SK-N-SH treated with all-trans-retinoic acid at 6 μM for 48 hours (cell line): ENCODE measurements at regions not wholly inside any gene's neighbourhood (a gene's known extent, or its start where the extent isn't known, plus 50 kb on each side); places are given as distances from the start of the nearest gene placed in this dataset.

Experiments
- ATAC-seq: fragments of 200-7000 bp; cut with Tn5 transposase; 3 replicates; pipeline ENCODE4 v1.9.1; 2020; ENCODE audit warnings: mild to moderate bottlenecking, moderate library complexity
- ARNTL ChIP-seq: fragments of 450-650 bp; formaldehyde crosslinking; IDR thresholded peaks from 2 replicates; pipeline ENCODE4 v1.5.0; 2020; ENCODE audit warnings: low read depth, mild to moderate bottlenecking, moderate library complexity, borderline replicate concordance
- BACH2 ChIP-seq: fragments of 250-450 bp; sonication (Bioruptor Pico); IDR thresholded peaks from 2 replicates; pipeline ENCODE4 v1.9.0; 2021; ENCODE audit warnings: mild to moderate bottlenecking, borderline replicate concordance
- CSDC2 ChIP-seq: fragments of 250-450 bp; sonication (Bioruptor Pico); IDR thresholded peaks from 2 replicates; pipeline ENCODE4 v1.5.0; 2020; ENCODE audit warnings: mild to moderate bottlenecking, moderate library complexity
- ESRRG ChIP-seq: fragments of 250-450 bp; sonication (Bioruptor Pico); IDR thresholded peaks from 2 replicates; pipeline ENCODE4 v1.6.1; 2021; ENCODE audit warnings: mild to moderate bottlenecking
- GLIS3 ChIP-seq: fragments of 250-450 bp; sonication (Bioruptor Pico); IDR thresholded peaks from 2 replicates; pipeline ENCODE4 v1.5.0; 2020; ENCODE audit warnings: mild to moderate bottlenecking, moderate library complexity
- ISL1 ChIP-seq: fragments of 250-450 bp; sonication (Bioruptor Pico); IDR thresholded peaks from 2 replicates; pipeline ENCODE4 v2.1.2; 2022; ENCODE audit warnings: mild to moderate bottlenecking, moderate library complexity
- OSR1 ChIP-seq: fragments of 250-450 bp; sonication (Bioruptor Pico); IDR thresholded peaks from 2 replicates; pipeline ENCODE4 v1.8.0; 2022; ENCODE audit warnings: moderate library complexity, mild to moderate bottlenecking, inconsistent platforms
- PPARA ChIP-seq: fragments of 250-450 bp; sonication (Bioruptor Pico); IDR thresholded peaks from 2 replicates; pipeline ENCODE4 v1.5.0; 2020; ENCODE audit warnings: mild to moderate bottlenecking, borderline replicate concordance
- SNAI2 ChIP-seq: fragments of 250-450 bp; sonication (Bioruptor Pico); IDR thresholded peaks from 2 replicates; pipeline ENCODE4 v1.5.0; 2020; ENCODE audit warnings: mild to moderate bottlenecking, moderate library complexity
- TCF4 ChIP-seq: fragments of 250-450 bp; sonication (Bioruptor Pico); IDR thresholded peaks from 2 replicates; pipeline ENCODE4 v1.8.0; 2021; ENCODE audit warnings: mild to moderate bottlenecking, moderate library complexity, borderline replicate concordance
- TOX ChIP-seq: fragments of 250-450 bp; sonication (Bioruptor Pico); IDR thresholded peaks from 2 replicates; pipeline ENCODE4 v1.8.0; 2021; ENCODE audit warnings: mild to moderate bottlenecking, moderate library complexity, borderline replicate concordance
- ZFP3 ChIP-seq: fragments of 250-450 bp; sonication (Bioruptor Pico); IDR thresholded peaks from 2 replicates; pipeline ENCODE4 v1.5.0; 2020; ENCODE audit warnings: mild to moderate bottlenecking, moderate library complexity
- ZNF565 ChIP-seq: fragments of 450-650 bp; formaldehyde crosslinking; conservative IDR thresholded peaks from 2 replicates; pipeline ENCODE4 v1.5.0; 2020; ENCODE audit warnings: low read depth, mild to moderate bottlenecking, moderate library complexity
- ZNF70 ChIP-seq: fragments of 450-650 bp; formaldehyde crosslinking; IDR thresholded peaks from 2 replicates; pipeline ENCODE4 v1.5.0; 2020; ENCODE audit warnings: mild to moderate bottlenecking, moderate library complexity
- ZNF8 ChIP-seq: fragments of 450-650 bp; formaldehyde crosslinking; IDR thresholded peaks from 2 replicates; pipeline ENCODE4 v1.5.0; 2020; ENCODE audit warnings: mild to moderate bottlenecking, moderate library complexity
- TF ChIP-seq, protein P1 (sequence below): fragments of 250-450 bp; sonication (Bioruptor Pico); IDR thresholded peaks from 2 replicates; pipeline ENCODE4 v1.5.1; 2021; ENCODE audit warnings: mild to moderate bottlenecking, moderate library complexity
- TF ChIP-seq, protein P2 (sequence below): fragments of 250-450 bp; sonication (Bioruptor Pico); IDR thresholded peaks from 2 replicates; pipeline ENCODE4 v1.5.0; 2020; ENCODE audit warnings: mild to moderate bottlenecking, moderate library complexity
- TF ChIP-seq, protein P3 (sequence below): fragments of 250-450 bp; sonication (Bioruptor Pico); IDR thresholded peaks from 2 replicates; pipeline ENCODE4 v1.8.0; 2021; ENCODE audit warnings: low read depth, mild to moderate bottlenecking, moderate library complexity, borderline replicate concordance

DNA sequence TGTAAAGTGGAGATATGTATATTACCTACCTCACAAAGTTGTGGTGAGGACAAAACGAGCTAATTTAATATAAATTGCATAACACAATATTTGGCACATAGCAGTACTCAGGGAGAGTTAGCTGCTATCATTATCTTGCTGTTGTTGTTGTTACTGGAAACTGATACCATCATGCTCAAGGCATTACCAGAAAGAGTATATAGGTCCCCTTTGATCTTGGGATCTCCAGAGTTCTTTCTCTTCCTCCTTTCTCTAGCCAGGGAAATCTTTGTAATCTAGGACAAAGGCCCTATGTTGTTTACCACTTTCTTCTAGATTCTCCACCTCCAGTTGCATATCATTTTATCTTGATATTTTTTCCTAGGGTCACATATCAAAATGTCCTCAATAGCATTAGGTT lies 114.8 kb upstream of the RASA1 start (continued):
- TF ChIP-seq BACH2, result no peak
- TF ChIP-seq, all 23 proteins: peak for 0

DNA sequence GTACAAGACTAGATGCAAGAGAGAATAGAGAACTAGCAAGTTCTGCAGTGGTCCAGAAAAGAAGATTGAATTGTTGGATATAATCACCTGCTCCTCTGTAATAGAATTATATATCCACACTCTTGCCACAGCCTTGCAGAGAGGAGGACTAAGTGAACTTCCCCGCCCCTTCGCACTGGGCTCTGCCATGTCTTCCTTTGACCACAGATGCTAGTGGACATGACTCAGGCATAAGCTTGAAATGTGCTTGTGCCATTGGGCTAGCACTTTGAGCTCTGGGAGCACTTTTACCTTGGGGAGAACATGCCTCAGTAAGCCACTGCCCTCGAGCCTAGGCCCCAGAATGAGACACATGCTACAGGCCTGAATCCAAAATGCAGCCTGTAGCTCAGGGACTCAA lies 113.5 kb upstream of the RASA1 start:
- TF ChIP-seq, protein P1, sequence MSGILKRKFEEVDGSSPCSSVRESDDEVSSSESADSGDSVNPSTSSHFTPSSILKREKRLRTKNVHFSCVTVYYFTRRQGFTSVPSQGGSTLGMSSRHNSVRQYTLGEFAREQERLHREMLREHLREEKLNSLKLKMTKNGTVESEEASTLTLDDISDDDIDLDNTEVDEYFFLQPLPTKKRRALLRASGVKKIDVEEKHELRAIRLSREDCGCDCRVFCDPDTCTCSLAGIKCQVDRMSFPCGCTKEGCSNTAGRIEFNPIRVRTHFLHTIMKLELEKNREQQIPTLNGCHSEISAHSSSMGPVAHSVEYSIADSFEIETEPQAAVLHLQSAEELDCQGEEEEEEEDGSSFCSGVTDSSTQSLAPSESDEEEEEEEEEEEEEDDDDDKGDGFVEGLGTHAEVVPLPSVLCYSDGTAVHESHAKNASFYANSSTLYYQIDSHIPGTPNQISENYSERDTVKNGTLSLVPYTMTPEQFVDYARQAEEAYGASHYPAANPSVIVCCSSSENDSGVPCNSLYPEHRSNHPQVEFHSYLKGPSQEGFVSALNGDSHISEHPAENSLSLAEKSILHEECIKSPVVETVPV, result no peak
- TF ChIP-seq TOX (CRISPR knock-in tag) (no peak), GLIS3 (CRISPR knock-in tag) (no peak), ZNF8 (CRISPR knock-in tag) (no peak), ESRRG (CRISPR knock-in tag) (no peak), CSDC2 (CRISPR knock-in tag) (no peak), BACH2 (no peak), ARNTL (no peak), ISL1 (no peak)
- TF ChIP-seq, protein P2, sequence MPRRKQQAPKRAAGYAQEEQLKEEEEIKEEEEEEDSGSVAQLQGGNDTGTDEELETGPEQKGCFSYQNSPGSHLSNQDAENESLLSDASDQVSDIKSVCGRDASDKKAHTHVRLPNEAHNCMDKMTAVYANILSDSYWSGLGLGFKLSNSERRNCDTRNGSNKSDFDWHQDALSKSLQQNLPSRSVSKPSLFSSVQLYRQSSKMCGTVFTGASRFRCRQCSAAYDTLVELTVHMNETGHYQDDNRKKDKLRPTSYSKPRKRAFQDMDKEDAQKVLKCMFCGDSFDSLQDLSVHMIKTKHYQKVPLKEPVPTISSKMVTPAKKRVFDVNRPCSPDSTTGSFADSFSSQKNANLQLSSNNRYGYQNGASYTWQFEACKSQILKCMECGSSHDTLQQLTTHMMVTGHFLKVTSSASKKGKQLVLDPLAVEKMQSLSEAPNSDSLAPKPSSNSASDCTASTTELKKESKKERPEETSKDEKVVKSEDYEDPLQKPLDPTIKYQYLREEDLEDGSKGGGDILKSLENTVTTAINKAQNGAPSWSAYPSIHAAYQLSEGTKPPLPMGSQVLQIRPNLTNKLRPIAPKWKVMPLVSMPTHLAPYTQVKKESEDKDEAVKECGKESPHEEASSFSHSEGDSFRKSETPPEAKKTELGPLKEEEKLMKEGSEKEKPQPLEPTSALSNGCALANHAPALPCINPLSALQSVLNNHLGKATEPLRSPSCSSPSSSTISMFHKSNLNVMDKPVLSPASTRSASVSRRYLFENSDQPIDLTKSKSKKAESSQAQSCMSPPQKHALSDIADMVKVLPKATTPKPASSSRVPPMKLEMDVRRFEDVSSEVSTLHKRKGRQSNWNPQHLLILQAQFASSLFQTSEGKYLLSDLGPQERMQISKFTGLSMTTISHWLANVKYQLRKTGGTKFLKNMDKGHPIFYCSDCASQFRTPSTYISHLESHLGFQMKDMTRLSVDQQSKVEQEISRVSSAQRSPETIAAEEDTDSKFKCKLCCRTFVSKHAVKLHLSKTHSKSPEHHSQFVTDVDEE, result no peak
- TF ChIP-seq, all 23 proteins: peak for 0

DNA sequence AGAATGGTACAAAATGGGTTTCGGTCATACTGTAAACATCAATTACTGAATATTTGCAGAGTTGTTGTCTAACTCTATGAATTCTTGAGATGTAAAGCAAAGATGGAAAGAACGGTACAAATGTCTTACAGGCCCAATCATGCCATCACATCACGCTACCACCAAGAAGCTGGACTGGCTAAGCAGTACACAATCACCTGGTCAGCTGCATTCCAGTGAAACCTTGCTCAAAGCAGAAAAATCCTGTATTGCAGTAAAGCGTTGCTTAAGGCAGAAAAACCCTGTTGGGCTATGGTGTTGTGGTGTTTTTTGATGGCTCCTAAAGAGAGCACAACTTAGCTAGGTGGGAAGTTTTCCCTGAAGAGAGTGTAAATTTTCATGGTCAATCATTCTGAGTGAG lies 112.6 kb upstream of the RASA1 start:
- no peak for TF ChIP-seq ISL1
- ATAC-seq, result no peak

More for the DNA sequence above, 113.5 kb upstream of the RASA1 start:
- no peak for ATAC-seq

DNA sequence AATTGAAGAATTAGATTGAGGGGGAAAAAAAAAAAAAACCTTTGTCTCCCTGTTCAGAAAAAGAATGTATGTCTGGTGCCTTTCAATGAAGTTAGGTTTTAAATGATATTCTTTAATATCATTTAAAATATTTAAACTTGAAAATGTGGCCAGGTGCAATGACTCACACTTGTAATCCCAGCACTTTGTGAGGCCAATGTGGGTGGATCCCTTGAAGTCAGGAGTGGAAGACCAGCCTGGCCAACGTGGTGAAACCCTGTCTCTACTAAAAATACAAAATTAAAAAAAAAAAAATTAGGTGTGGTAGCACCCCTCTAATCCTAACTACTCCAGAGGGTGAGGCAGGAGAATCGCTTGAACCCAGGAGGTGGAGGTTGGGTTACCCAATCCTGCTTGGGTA lies 111.1 kb upstream of the RASA1 start:
- ATAC-seq, result no peak
- TF ChIP-seq BACH2 (no peak), ZNF8 (CRISPR knock-in tag) (no peak), ZNF565 (no peak), TCF4 (no peak), ESRRG (CRISPR knock-in tag) (no peak), ISL1 (no peak), CSDC2 (CRISPR knock-in tag) (no peak), ARNTL (no peak), PPARA (CRISPR knock-in tag) (no peak), TOX (CRISPR knock-in tag) (no peak), SNAI2 (CRISPR knock-in tag) (no peak), ZFP3 (no peak), ZNF70 (CRISPR knock-in tag) (no peak), OSR1 (CRISPR knock-in tag) (no peak)
- TF ChIP-seq, protein P2, result no peak
- TF ChIP-seq, protein P3, sequence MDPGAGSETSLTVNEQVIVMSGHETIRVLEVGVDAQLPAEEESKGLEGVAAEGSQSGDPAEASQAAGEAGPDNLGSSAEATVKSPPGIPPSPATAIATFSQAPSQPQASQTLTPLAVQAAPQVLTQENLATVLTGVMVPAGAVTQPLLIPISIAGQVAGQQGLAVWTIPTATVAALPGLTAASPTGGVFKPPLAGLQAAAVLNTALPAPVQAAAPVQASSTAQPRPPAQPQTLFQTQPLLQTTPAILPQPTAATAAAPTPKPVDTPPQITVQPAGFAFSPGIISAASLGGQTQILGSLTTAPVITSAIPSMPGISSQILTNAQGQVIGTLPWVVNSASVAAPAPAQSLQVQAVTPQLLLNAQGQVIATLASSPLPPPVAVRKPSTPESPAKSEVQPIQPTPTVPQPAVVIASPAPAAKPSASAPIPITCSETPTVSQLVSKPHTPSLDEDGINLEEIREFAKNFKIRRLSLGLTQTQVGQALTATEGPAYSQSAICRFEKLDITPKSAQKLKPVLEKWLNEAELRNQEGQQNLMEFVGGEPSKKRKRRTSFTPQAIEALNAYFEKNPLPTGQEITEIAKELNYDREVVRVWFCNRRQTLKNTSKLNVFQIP, result no peak
- TF ChIP-seq, protein P1, result no peak
